ENCODE measurements at regions not wholly inside any gene's neighbourhood (a gene's known extent, or its start where the extent isn't known, plus 50 kb on each side); places are given as distances from the start of the nearest gene placed in this dataset.
"Not testable (repeated sequence)": the region's sequence is repeated elsewhere in the genome, so short reads cannot be mapped to it uniquely, and the experiment has no call there.

DNA sequence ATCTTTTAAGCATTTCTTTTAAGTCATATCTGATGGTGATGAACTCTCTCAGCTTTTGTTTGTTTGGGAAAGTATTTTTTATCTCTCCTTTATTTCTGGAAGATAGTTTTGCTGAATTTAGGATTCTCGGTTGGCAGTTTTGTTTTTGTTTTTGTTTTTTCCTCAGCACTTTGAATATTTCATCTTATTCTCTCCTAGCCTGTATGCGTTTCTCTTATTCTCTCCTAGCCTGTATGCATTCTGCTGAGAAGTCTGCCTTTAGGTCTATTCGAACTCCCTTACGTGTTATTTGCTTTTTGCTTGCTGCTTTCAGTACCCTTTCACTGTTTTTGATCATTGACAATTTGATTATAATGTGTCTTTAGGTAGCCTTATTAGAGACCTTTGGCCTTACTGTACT lies 787.8 kb upstream of the FAM174A start:
- Histone ChIP-seq H3K4me1 (no peaks in the 10 kb centered on the region), H3K36me3 (no peaks in the 10 kb centered on the region), H3K9me3 (no peaks in the 10 kb centered on the region), H3K27me3 (ENCODE audit: low read depth) (no peaks in the 10 kb centered on the region), H3K27ac (no peak overlapping the region), H3K4me3 (no peak overlapping the region)
- TF ChIP-seq CTCF (IDR thresholded peaks at IDR 0.05): no peak
- ATAC-seq (no peak), DNase-seq (no peak)
- intact Hi-C loops (cut with DNase I): no loop called here

DNA sequence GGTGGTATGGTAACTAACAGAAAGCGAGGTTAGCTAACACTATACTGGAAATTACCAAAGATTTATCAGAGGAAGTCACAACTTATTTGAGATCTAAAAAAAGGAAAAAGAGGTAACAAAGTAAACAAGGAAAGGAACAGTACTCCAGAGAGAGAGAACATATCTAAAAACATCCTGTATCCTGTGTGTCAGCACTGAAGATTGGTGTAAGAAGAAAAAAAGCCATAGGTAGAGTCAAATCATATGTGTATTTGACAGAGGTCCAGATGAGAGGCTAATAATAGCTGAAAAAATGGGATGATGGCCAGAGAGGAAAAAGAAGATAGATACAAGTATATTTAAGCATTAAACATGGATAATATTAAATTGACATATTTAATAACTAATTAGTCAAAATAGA lies 802.0 kb upstream of the FAM174A start:
- H3K36me3 ChIP-seq; ATAC-seq; H3K4me1 ChIP-seq; DNase-seq; H3K9me3 ChIP-seq; intact Hi-C loops (cut with DNase I); H3K27me3 ChIP-seq (ENCODE audit: low read depth); H3K27ac ChIP-seq; H3K4me3 ChIP-seq: not testable (repeated sequence)

GRCh38 chr5:99730653-99731052 lies 801.8 kb upstream of the CHD1 start:
- H3K36me3 ChIP-seq; H3K27ac ChIP-seq; H3K4me3 ChIP-seq; ATAC-seq; intact Hi-C loops (cut with DNase I); H3K27me3 ChIP-seq (ENCODE audit: low read depth); H3K9me3 ChIP-seq; H3K4me1 ChIP-seq; DNase-seq: not testable (repeated sequence)

- Histone ChIP-seq H3K9me3 (no peaks in the 10 kb centered on the region), H3K4me1 (no peaks in the 10 kb centered on the region), H3K36me3 (no peaks in the 10 kb centered on the region), H3K4me3 (no peak overlapping the region), H3K27ac (no peak overlapping the region), H3K27me3 (ENCODE audit: low read depth) (no peaks in the 10 kb centered on the region)
- ATAC-seq: no peak
- no peak for TF ChIP-seq CTCF (IDR thresholded peaks at IDR 0.05)
- no peak for DNase-seq
- intact Hi-C loops (cut with DNase I): no loop called here
Observed at GRCh38 chr5:99724732-99725290, 796.0 kb upstream of the CHD1 start.

- Histone ChIP-seq H3K27me3 (ENCODE audit: low read depth) (no peaks in the 10 kb centered on the region), H3K36me3 (no peaks in the 10 kb centered on the region), H3K4me3 (no peak overlapping the region), H3K9me3 (no peaks in the 10 kb centered on the region), H3K27ac (no peak overlapping the region), H3K4me1 (no peaks in the 10 kb centered on the region)
- intact Hi-C loops (cut with DNase I): no loop called here
- ATAC-seq (no peak), DNase-seq (no peak)
- TF ChIP-seq CTCF (IDR thresholded peaks at IDR 0.05): no peak
Observed at GRCh38 chr5:99721506-99721905, 792.7 kb upstream of the CHD1 start.

DNA sequence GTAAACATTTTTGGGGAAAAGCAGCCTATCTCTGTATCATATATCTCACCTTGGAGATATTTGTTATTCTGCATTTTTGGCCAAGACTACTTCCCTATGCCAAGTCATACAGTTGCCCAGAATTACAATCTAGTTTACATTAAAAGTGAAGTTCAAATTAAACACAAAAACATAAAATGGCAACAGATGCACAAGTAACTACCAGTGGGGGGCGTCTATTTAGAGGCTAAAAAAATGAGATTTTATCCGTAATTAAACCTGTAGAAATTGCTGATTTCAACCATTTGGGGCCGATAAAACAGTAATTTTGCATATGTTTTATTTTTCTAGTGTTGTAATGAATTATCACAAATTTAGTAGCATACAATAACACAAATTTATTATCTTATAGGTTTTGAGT lies 787.1 kb upstream of the CHD1 start:
- intact Hi-C loops (cut with DNase I): no loop called here
- no peaks in the 10 kb centered on the region for H3K9me3 ChIP-seq
- no peak for DNase-seq
- no peak overlapping the region for H3K27ac ChIP-seq
- H3K4me3 ChIP-seq: no peak overlapping the region
- no peaks in the 10 kb centered on the region for H3K36me3 ChIP-seq
- no peaks in the 10 kb centered on the region for H3K27me3 ChIP-seq (ENCODE audit: low read depth)
- no peaks in the 10 kb centered on the region for H3K4me1 ChIP-seq
- no peak for TF ChIP-seq CTCF (IDR thresholded peaks at IDR 0.05)
- ATAC-seq: no peak

DNA sequence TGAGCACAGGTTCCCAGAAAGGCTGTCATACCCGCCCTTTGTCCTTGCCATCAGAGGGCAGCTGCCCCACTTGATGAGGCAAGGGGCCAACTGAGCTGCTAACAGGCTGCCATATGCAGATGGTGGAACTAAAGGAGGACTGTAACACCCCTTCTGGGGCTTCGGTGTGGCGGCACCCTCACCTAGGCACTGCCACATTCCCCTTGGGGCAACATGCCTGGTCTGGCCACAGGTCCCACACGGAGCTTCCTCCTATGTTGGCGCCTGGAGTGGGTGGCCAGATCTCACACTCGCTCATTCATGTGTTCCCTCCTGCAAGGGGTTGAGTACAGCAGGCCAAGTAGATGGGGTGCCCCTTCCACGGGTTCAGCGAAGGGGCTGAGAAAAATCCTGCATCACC lies 777.4 kb upstream of the CHD1 start:
- H3K4me3 ChIP-seq: no peak overlapping the region
- intact Hi-C loops (cut with DNase I): no loop called here
- H3K27ac ChIP-seq: no peak overlapping the region
- no peak for TF ChIP-seq CTCF (IDR thresholded peaks at IDR 0.05)
- H3K4me1 ChIP-seq: no peaks in the 10 kb centered on the region
- no peaks in the 10 kb centered on the region for H3K9me3 ChIP-seq
- no peak for ATAC-seq
- H3K36me3 ChIP-seq: no peaks in the 10 kb centered on the region
- H3K27me3 ChIP-seq (ENCODE audit: low read depth): no peaks in the 10 kb centered on the region
- DNase-seq: peak; percentile 32
